HG02938 (cell line): ENCODE measurements at regions not wholly inside any gene's neighbourhood (a gene's known extent, or its start where the extent isn't known, plus 50 kb on each side); places are given as distances from the start of the nearest gene placed in this dataset.

Experiments
- ATAC-seq: cut with Tn5 transposase; IDR thresholded peaks from one replicate; pipeline ENCODE4 v1.9.1; 2021; ENCODE audit warnings: mild to moderate bottlenecking, moderate library complexity; ENCODE audit not compliant: unreplicated experiment

DNA sequence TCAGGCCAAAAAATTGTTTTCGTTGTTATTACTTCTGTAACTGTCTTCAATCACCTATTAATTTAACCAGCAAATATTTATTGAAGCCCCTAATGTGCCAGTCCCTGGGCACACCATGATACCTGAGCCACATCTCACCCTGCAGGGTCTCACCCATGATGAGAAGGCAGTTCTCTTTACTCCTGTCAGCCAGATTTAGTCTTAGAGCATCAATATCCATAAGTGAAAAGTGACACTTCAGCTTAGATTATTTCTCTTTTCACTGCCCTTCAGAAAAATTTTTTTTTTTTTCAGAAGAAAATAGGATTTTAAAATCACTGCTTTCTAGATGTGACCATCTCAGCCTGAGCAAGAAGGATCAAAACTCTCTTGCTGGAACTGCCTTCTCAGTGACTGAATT is 258.6 kb upstream of the NFE2L3 start:
- no peak for ATAC-seq

DNA sequence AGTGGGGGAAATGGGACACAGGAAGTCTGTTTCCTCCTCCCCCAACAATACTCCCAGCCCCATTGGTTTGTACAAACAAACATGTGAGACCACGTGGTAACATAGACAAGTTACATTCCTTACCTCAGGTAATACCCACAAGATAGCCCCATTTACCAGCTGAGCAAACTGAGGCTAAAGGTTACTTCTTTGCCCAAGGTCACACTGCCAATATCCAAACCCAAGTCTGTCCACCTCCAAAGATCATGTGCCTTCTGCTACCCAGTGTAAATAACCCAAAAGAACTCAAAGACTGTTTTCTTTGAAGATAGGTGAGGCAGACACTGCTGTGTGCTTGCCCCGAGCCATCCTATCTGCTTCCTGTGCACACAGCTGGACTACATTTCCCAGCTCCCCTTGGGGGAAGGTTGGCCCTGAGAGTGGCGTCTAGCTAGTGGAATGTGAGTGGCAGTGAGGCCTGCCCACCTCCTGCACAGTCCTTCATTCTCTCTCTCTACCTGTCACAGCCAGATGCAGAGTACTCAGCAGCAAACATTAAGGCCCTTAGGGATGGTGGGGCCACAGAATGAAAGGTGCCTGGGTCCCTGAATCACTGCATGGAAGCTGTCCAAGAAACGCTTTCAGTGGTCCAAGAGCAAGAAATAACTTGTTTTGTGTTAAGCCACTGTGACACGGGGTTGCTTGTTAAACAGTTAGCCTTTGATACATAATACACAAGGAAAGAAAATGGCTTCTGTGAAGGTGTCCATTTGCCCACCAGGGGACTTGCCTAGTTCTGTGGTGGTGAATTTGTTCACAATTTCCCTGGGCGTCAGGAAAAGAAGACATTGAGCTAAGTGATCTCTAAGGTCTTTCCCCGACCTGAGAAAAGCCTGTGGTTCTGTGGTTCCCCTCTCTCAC is 257.7 kb upstream of the NFE2L3 start:
- ATAC-seq: peak; percentile 59

DNA sequence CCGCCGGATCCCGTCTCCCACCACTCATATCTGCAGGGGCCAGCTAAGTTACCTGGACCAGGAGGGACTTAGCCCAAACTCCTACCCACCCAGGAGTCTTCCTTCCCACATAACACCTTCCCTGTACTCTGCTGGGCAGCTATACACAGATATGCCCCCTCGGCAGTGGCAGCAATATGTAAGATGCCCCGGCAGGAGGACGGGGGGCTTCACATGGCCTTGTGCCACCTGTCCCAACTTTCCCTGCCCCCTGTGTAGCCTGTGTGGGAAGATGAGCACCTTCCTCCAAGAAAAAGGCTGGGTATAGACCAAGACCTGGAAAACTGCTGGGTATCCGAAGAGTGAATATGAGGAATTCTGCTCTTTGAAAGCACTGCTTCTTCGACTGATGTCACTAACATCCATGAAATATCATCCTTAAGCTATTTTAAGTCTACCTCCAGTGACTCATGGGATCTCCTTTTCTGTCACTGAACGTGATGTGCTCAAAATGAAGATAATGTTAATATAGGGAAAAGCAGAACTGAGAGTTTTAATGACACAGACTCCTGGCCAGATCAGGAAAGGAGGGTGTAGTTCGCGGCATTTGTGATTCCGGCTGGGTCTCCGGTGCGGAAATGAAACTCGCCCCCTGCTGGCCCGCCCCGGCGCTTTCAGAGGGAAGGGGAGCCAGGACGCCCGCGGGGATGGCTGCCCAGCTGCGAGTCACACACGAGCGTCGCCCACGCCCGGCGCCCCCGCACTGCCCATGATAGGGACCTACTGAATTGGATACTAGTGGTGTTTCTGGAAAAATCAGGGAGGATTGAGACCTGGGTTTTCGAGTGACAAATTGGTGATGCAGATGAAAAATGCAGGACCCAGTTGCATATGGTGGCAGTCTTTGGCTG is 256.9 kb upstream of the NFE2L3 start:
- ATAC-seq: peak; percentile 56

DNA sequence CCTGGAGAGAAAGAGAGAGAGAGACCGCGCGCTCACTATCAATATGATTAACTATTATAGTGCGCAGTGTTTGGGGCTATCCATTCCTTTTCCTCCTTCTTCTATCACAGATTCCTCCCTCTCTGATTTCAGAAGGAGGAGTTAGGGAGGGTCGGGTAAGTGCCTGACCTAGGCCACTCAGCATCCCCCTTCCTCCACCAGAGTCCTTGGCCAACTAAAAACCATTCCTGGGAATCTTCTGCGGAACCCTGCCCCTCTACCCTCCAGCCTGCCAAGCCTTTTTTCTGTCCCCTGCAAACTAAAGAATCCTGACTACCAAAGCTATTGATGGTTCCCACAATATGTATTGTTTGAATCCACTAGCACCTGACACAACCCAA is 256.2 kb upstream of the NFE2L3 start:
- no peak for ATAC-seq

DNA sequence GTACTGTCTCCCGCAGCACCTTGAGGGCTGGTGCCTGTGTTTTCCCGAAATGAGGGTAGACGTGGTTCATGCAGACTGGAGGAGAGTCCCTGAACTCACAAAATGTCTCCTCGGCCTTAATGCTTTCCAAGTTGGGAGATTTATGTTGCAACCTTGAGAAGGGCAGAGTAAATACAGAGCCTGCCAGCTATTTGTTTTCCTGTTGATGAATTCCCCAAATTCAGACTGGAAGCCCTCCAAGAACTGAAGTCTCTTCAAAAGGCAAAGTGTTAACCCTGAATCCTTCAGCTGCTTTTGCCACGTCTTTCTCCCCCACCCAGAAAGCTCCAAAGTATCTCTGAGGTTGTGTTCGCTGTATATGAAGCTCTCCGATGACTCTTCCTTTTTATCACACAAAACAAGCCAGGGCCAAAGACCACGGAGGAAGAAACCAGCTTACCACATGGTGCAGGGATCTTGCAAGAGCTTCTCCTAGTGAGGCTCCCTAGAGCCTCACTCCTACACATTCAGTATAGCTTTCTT is 254.7 kb upstream of the NFE2L3 start:
- no peak for ATAC-seq

DNA sequence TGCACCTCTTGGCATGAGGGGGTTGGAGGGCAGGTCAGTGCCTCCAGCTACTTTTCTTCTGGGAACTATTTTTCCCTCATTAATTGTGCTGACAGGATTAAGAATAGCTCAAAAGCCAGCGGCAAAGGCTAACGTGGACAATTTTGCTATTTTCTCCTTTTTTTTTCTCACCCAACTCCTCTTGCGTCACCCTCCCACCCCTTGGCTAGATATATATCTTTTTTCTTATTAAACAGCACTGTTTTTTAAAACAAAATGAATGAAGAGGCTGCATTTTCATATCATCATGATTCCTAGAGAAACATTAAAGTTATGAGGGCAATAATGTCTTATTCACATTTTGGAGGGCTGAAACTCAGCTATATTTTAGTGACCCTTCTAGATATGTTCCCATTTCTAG is 251.8 kb upstream of the NFE2L3 start:
- no peak for ATAC-seq

DNA sequence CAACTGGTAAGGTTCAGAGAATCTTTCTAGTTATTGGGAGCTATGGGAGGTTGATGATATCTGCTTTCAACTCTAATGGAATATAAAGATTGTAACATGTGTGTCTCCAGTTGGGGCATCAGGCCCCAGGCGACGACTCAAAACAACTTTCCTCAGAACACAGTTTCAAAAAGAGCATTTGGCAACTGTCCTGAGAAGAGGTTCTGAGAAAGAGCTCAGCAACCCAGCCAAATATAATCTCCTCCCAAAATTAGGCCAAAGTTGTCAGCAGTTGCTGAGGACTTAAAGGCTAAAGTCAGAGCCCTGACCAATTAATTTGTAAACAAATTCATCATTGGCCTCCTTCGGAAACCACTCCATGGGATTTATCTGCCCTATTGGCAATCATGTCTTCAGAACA is 251.1 kb upstream of the NFE2L3 start:
- ATAC-seq: no peak

DNA sequence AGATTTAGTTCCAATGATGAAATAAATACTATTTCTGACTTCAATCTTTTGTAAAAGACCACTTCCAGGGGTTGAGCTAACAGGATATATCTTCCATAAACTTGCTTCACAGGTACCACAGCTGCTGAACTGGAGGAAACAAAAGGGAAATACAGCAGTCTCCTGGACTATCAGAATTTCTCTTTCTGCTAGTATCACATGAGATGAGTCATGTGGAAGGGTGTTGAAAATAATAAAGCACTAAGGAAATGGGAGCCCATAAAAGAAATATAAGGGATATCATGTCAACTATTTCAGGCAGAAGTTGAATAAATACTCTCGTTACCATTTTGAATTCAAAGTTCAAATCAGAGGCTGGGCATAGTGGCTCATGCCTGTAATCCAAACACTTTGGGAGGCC is 250.3 kb upstream of the NFE2L3 start:
- no peak for ATAC-seq

DNA sequence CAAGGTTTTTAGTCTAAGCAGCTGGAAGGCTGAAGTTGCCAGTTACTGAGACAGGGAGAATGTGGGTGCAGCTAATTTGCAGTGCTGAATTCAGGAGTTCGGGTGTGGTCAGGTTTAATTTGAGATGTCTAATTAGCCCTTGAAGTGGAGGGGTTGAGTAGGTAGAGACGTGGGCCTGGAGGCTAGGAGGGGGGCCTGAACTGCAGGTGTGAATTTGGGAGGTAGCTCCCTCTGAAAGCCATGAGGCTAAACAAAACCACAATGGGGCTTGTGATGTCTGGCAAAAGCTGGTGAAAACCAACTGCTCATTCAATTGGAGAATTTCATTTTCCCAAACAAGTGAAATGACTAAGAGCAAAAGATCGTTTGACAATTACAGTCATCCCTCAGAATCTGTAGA is 246.0 kb upstream of the NFE2L3 start:
- ATAC-seq: no peak

DNA sequence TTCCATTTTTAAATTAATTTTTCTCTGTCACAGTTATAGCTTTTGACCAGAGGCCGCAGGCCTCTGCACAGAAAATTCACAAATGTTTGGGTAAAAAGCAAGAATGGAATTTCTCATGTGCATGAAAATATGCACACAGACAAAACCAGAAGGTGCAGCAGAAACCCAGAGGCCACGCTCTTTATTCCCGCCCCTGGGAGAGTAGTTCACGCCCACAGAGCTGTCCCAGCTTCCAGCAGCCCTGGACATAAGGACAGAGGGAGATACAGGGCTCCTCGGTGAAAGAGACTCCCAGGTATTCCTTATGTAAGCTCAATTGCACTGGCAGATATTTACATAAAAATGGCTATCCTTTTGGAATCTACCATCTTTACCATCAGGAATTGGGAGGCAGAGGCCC is 245.2 kb upstream of the NFE2L3 start:
- ATAC-seq: no peak

DNA sequence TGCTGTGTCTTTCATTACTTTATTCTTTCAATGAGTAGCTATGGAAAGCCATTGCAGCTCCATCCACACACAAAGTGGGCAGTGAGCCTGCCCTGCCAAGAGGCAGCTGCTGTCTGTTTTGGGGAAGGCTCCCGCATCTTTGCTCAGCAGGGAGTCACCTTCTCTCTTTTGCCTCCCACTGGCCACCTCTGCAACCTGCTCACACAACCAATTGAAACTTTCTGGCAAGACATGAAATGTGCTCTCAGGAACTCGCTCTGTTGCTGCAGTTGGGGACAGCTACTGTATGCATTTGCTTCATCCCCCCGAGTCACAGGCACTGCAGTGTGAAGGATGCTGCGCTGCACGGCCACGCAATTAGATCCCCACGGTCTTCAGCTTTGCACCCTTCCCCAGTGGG is 244.8 kb upstream of the NFE2L3 start:
- no peak for ATAC-seq

DNA sequence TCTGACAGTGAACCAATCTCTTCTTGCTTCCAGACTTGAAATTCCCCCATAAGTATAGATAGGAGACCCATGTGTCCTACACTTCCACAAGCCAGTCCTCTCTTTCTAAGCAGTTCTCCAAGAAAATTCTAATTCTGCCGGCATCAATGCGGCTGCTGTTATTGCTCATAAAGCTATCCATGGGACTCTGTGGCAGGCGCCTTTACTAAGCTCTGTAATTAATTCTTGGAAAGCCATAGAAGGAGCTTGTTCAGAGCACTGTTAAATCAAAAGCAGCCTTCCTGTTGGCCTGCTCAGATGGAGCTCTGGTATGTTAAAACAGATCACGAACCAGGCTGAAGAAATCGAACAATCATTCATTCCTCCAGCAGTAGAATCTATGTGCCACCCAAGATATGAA is 244.3 kb upstream of the NFE2L3 start:
- no peak for ATAC-seq

DNA sequence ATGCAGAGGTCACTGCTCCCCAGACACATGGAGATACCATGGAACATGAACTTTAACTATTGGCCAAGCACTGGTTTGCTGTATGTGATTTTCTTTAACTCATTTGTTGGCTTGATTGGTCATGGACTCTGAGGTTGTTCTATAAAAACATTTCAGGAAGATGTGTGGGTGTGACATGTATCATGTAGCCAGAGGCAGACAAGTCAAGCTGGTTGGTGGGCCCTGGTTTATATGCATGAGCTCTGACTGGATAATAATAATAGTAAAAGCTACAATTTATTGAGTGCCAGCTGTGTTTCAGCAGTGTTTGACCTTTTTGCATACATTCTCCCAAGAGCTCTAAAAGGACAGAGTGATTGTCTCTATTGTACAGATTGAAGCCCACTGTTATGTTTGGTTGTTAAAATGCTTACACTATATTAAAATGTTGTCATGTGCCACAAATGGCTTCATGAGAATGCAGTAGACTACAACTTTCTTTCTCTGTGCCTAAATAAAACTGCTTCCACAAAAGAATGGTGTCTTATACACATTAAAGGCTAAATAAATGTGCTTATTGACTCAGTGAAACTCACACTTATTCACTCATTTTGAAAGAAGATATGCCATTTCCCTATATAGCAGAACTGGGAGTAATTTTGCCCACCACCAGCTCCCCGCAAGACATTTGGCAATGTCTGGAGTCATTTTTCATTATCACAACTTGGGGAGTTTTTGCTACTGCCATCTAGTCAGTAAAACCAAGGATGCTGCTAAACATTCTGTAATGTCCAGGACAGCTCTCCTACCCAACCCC is 243.6 kb upstream of the NFE2L3 start:
- no peak for ATAC-seq

DNA sequence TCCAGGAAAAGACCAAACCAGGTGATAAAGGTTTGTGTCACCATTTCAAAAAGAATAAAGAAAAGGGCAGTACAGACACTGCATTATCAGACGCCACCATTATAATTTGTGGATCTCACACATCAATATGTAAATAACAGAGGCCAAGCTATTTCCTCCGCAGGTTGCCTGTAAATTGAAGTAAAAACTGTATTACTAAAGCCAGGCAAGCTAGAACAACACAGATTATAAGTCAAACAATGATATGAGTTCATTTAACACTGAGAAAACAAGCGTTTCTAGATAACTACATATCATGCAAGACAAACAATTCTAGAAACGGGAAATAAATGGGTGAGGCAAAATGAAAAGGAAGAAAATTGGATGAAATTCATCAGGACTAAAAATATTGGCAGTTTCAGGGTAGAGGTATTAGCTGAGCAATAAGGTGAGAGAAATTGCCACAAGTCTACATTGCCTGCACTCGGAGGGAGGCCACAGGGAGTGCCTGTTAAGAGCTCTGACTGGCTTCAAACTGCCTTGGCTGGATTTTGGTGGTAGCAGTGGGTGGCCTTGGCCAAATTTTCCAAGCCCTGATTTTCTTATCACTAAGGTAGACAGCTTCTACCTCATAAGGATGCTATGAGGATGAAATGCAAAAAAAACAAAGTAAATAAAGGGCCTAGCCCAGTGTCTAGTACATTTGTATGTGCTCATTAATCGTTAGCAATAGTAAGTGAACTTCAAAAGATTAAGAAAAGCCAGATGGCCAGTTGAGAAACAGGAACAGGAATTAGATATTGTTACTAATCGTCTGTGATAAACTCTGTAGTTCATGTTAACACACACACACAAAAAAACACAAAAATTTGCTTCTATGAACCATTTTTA is 240.0 kb upstream of the NFE2L3 start:
- no peak for ATAC-seq

DNA sequence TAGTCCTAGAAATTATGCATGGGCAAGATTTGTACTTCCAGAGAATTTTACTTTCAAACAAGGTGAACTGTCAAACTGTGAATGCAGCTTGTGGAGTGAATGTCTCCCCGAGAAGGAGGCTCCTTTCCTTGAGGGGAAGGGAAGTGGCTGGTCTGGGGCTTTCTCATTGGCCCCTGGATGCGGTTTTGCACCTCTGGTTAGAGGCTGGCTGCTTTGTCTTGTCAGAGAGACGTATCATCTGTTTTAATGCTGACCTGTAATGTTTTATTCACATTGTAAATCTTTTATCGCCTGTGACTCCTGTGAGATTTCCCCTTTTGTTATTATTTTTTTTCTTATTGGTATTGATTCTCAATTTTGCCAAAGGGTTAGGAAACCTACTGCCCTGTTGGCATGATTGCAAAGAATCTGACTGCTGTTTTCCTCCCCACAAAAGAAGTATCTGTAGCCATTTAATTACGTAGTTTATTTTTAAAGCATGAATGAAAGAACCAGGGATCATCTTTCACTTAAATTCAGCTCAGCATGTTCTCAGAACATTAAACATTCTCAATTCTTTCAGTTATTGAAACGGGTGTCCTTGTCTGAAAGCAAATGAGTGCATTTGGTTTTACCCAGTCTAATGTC is 238.3 kb upstream of the NFE2L3 start:
- ATAC-seq: no peak

DNA sequence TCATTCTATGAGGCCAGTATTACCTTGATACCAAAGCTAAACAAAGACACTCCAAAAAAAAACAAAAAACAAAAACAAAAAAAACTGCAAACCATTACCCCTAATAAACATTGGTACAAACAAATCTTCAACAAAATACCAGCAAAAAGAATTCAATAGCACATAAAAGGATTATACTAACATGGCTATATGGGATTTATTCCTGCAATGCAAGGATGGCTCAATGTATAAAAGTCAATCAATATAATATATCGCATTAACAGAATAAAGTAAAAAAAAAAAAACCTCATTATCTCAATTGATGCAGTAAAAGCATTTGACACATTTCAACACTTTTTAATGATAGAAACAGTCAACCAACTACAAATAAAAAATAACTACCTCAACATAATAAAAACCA is 233.3 kb upstream of the NFE2L3 start:
- no peak for ATAC-seq

DNA sequence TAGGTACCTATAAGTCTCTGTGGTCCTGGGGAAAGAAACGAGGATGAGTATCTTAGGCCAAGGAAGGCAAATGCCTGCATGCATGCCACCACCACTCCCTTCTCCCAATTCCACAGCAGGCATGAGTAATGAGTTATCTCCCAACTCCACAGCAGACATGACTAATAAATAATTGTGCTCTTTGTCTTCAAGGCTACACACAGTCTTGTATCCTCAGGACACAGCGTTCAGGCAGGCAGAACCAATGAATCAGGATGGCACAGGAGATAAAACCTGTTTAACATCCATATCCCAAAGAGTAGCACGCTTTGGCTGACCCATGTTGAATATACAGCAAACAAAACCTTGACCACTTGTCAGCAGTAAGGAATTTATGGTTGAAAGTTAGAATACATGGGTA is 229.7 kb upstream of the NFE2L3 start:
- ATAC-seq: no peak

DNA sequence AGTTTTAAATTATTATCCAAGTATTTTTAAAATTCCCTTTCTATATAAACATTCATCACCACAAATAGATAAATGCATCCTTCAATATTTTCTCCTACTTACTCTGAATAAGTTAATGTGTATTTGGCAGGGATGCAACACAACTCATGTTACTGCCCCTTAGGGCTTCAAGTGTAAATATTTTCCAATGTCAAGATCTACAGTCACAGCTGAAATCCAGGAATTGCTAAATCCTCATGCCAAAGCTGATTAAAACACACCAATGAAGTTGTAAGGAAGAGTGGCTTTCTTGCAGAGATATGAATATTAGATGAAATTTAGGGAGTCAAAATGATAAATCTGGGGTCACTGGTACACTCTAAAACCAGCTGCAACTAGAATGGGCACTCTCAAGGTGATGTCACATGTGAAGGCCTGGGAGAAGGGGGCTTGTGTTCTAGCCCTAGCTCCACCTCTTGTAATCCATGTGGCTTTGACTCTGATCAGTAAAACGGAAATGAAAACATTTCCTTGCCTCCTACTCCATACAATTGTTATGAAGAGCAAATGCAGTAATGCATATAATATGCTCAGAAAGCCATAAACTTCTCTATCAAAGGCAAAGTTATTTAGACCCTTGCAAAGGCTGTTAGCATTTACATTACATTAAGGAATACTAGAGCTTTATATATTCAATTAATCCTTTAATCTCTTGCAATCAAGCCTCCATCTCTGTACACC is 228.1 kb upstream of the NFE2L3 start:
- ATAC-seq: no peak

DNA sequence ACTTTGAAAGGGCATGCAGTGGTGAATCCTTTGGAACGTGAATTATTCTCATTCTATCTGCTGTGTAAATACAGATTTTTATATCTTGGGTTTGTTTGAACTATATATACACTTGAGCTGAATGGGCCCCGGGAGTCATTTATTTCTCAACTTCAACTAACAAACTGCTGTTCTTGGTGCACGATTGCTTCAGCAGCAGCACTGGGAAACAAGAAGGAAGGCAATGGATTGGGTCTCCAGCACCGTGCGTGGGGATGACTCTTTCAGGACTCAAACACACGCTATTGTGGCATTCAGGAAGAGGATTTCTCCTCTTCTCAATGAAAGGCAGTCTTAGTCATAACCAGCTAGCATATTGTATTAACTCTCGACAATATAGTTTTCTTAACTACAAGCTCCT is 226.0 kb upstream of the NFE2L3 start:
- ATAC-seq: no peak
